ENCODE measurements at regions not wholly inside any gene's neighbourhood (a gene's known extent, or its start where the extent isn't known, plus 50 kb on each side); places are given as distances from the start of the nearest gene placed in this dataset.

DNA sequence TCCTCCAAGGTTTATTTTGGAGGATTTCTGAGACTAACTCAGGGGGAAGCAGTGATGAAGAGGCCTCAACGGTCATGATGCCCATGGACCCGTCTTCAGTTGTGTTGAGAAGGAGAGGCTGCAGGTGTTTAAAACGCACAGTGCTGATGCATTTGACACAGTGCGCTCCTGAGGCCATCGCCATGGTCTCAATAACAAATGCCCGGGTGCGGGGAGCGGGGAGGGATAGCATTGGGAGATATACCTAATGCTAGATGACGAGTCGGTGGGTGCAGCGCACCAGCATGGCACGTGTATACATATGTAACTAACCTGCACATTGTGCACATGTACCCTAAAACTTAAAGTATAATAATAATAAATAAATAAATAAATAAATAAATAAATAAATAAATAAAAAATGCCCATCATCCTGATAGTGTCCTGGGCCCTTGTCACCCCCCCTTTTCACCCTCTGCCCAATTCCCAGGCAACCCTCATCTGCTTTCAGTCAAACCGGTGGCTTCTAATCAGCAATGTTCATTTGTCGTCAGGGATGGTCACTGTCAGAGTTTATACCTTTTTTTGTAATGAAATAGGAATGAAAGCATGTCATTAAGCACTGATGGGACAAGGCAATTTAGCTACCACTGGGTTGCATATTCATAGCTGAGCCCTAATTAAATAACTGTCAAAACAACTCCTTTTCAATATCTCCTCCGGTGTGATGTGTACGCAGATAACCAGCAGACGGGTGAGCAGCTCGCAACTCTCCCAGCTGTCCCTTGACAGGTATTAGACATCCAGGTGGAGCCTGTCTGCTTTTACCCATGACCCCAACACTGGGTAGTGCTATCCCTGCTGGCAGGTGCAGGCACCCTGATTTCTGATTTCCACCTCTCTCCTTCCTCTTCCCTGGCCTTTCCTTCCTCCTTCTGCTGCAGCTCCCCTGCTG is 95.9 kb downstream of the KCNF1 start:
- no peak overlapping the region for H2AFZ ChIP-seq (replicated peaks; ENCODE audit: low read length, poor library complexity)
- H3K27ac ChIP-seq (ENCODE audit: insufficient read depth, low read length): no peak overlapping the region
- no TSS peak for BruUV-seq (replicated peaks)
- no peak overlapping the region for H3K56ac ChIP-seq (ENCODE audit: extremely low read depth, insufficient read depth, low read length)
- H3K4me1 ChIP-seq (ENCODE audit: control insufficient read depth, insufficient read depth, low read length): no peaks in the 10 kb centered on the region
- H3K14ac ChIP-seq (replicated peaks; ENCODE audit: low read depth, low read length): no peak overlapping the region
- H2BK15ac ChIP-seq (ENCODE audit: low read depth, low read length): no peak overlapping the region
- no peaks in the 10 kb centered on the region; the same call in 1 of the 2 replicates for H3K27me3 ChIP-seq (ENCODE audit: control insufficient read depth, insufficient read depth, low read length)
- no peak overlapping the region for H3K18ac ChIP-seq (ENCODE audit: low read depth, low read length)
- no peak overlapping the region for H3K9ac ChIP-seq (ENCODE audit: low read depth, low read length)
- H3K36me3 ChIP-seq (ENCODE audit: control insufficient read depth, insufficient read depth, low read length): no peaks in the 10 kb centered on the region
- in situ Hi-C loops (cut with MboI; ENCODE audit: low sequenced_read_pairs) (no loop called here), intact Hi-C loops (cut with micrococcal nuclease) (no loop called here), dilution Hi-C loops (cut with HindIII; ENCODE audit: low sequenced_read_pairs, unreplicated experiment) (no loop called here)
- no peaks in the 10 kb centered on the region for H3K79me1 ChIP-seq (ENCODE audit: low read depth in 1 of 2, low read length in 2 of 2)
- H2BK5ac ChIP-seq (ENCODE audit: low read depth, low read length, poor library complexity, severe bottlenecking): no peak overlapping the region
- ATAC-seq (ENCODE audit: low read depth) (no peak), DNase-seq (no peak)
- no peaks in the 10 kb centered on the region for H4K20me1 ChIP-seq (ENCODE audit: insufficient read depth, low read length)
- H3K23ac ChIP-seq (ENCODE audit: low read depth, low read length): no peak overlapping the region
- no peak overlapping the region for H4K5ac ChIP-seq (ENCODE audit: low read depth, low read length)
- no peak overlapping the region for H2AK9ac ChIP-seq (replicated peaks; ENCODE audit: low read depth, low read length, poor library complexity)
- H2BK120ac ChIP-seq (ENCODE audit: low read depth, low read length): no peak overlapping the region
- H3K4me2 ChIP-seq (ENCODE audit: low read depth, low read length): no peak overlapping the region
- H2BK20ac ChIP-seq (ENCODE audit: low read depth, low read length): no peak overlapping the region
- ChIA-PET POLR2A (ENCODE audit: unreplicated experiment) (no interaction called here), CTCF (no interaction called here)
- H3K4ac ChIP-seq (ENCODE audit: low read depth, low read length): no peak overlapping the region
- no peak overlapping the region for H4K8ac ChIP-seq (ENCODE audit: low read depth in 2 of 2, low read length in 2 of 2)
- WGBS, 2 experiments (ENCODE audit: extremely low coverage in 2 of 2, insufficient read length in 1 of 2): no CpG with 5 or more reads among the region's 18 CpGs
- peaks cover 12% of the 10 kb centered on the region for H3K9me3 ChIP-seq (ENCODE audit: control insufficient read depth, insufficient read depth, low read length)
- H3K4me3 ChIP-seq (ENCODE audit: insufficient read depth, low read depth, low read length): no peak overlapping the region
- H4K91ac ChIP-seq (ENCODE audit: insufficient read depth, low read depth, low read length): no peak overlapping the region
- no peak overlapping the region for H2AK5ac ChIP-seq (ENCODE audit: low read depth, low read length)
- TF ChIP-seq SMC3 (IDR thresholded peaks at IDR 0.05; ENCODE audit: low read depth, low read length) (no peak), CEBPB (IDR thresholded peaks at IDR 0.05; ENCODE audit: low read depth, low read length) (no peak), NFE2L2 (IDR thresholded peaks at IDR 0.05; ENCODE audit: low read depth, low read length) (no peak), BHLHE40 (IDR thresholded peaks at IDR 0.05; ENCODE audit: low read depth, low read length) (no peak), CHD1 (IDR thresholded peaks at IDR 0.05; ENCODE audit: low read depth, low read length) (no peak), ELK1 (IDR thresholded peaks at IDR 0.05; ENCODE audit: borderline replicate concordance, low read depth, low read length) (no peak), RFX5 (IDR thresholded peaks at IDR 0.05; ENCODE audit: low read depth, low read length) (no peak), FOS (IDR thresholded peaks at IDR 0.05; ENCODE audit: low read depth, low read length) (no peak)
- peaks cover 5% of the 10 kb centered on the region for H3K9me1 ChIP-seq (ENCODE audit: insufficient read depth, low read length)
